ENCODE measurements at regions not wholly inside any gene's neighbourhood (a gene's known extent, or its start where the extent isn't known, plus 50 kb on each side); places are given as distances from the start of the nearest gene placed in this dataset.
"Not testable (repeated sequence)": the region's sequence is repeated elsewhere in the genome, so short reads cannot be mapped to it uniquely, and the experiment has no call there.

- no peak for TF ChIP-seq CTCF (conservative IDR thresholded peaks at IDR 0.05; ENCODE audit: low read length)
- no peak overlapping the region for H3K4me3 ChIP-seq (ENCODE audit: low read length)
- DNase-seq (ENCODE audit: low read depth), result no peak
Observed at GRCh38 chr13:80529734-80530133, 188.8 kb upstream of the SPRY2 start.

- TF ChIP-seq CTCF (conservative IDR thresholded peaks at IDR 0.05; ENCODE audit: low read length), result no peak
- no peak overlapping the region for H3K4me3 ChIP-seq (ENCODE audit: low read length)
- no peak for DNase-seq (ENCODE audit: low read depth)
Observed at GRCh38 chr13:80528733-80529132, 187.8 kb upstream of the SPRY2 start.

GRCh38 chr13:80527400-80527799 lies 186.5 kb upstream of the SPRY2 start:
- H3K4me3 ChIP-seq (ENCODE audit: low read length), result no peak overlapping the region
- TF ChIP-seq CTCF (conservative IDR thresholded peaks at IDR 0.05; ENCODE audit: low read length), result no peak
- no peak for DNase-seq (ENCODE audit: low read depth)

- TF ChIP-seq CTCF (conservative IDR thresholded peaks at IDR 0.05; ENCODE audit: low read length), result no peak
Observed at GRCh38 chr13:80524447-80525215, 183.7 kb upstream of the SPRY2 start.

GRCh38 chr13:80523134-80523533 lies 182.2 kb upstream of the SPRY2 start:
- no peak for TF ChIP-seq CTCF (conservative IDR thresholded peaks at IDR 0.05; ENCODE audit: low read length)
- no peak overlapping the region for H3K4me3 ChIP-seq (ENCODE audit: low read length)
- DNase-seq (ENCODE audit: low read depth), result no peak

More at GRCh38 chr13:80524447-80525215, 183.7 kb upstream of the SPRY2 start:
- H3K4me3 ChIP-seq (ENCODE audit: low read length), result no peak overlapping the region
- DNase-seq (ENCODE audit: low read depth), result no peak

- H3K4me3 ChIP-seq (ENCODE audit: low read length); DNase-seq (ENCODE audit: low read depth): not testable (repeated sequence)
Observed at GRCh38 chr13:80522463-80522862, 181.5 kb upstream of the SPRY2 start.

- no peak for TF ChIP-seq CTCF (conservative IDR thresholded peaks at IDR 0.05; ENCODE audit: low read length)
- no peak for DNase-seq (ENCODE audit: low read depth)
- H3K4me3 ChIP-seq (ENCODE audit: low read length), result no peak overlapping the region
Observed at GRCh38 chr13:80516818-80517348, 176.0 kb upstream of the SPRY2 start.

Measured in AG10803 (cell line).